ENCODE measurements at regions not wholly inside any gene's neighbourhood (a gene's known extent, or its start where the extent isn't known, plus 50 kb on each side); places are given as distances from the start of the nearest gene placed in this dataset.

- no peak for TF ChIP-seq CTCF (IDR thresholded peaks at IDR 0.05)
- no peak for TF ChIP-seq POLR2AphosphoS5 (IDR thresholded peaks at IDR 0.05)
These were observed 53.0 kb upstream of the ALDH1B1 start for GRCh38 chr9:38339496-38339895.
